IMR-90 (cell line): ENCODE measurements at regions not wholly inside any gene's neighbourhood (a gene's known extent, or its start where the extent isn't known, plus 50 kb on each side); places are given as distances from the start of the nearest gene placed in this dataset.

ENCODE experiments used
- ATAC-seq: fragments of 200-7000 bp; cut with Tn5 transposase; 2 replicates; pipeline ENCODE4 v1.9.1; 2020; ENCODE audit warnings: low read depth, mild to moderate bottlenecking, moderate library complexity
- BruUV-seq: library from RNA; stranded (reverse); fragments of 400-500 nt; replicated peaks from 2 replicates; lab custom pipeline; 2021; lab: Mats Ljungman, UMichigan
- CTCF ChIA-PET: fragments of 300-600 bp; formaldehyde crosslinking; extraction: SDS; loops from one replicate; lab custom pipeline; 2021; ENCODE audit warnings: antibody characterized with exemption; lab: Yijun Ruan, JAX
- POLR2A ChIA-PET: fragments of 300-600 bp; sonication (Branson Sonifier 250); formaldehyde crosslinking; loops from one replicate; lab custom pipeline; 2022; ENCODE audit warnings: antibody characterized with exemption; ENCODE audit not compliant: unreplicated experiment; lab: Charles Lee
- DNase-seq: peaks from one replicate; pipeline ENCODE4 v3.0.0; 2013
- H2AFZ ChIP-seq: replicated peaks from 2 replicates; pipeline ENCODE3; 2013; ENCODE audit warnings: low read length, mild to moderate bottlenecking; ENCODE audit not compliant: poor library complexity
- H2AK5ac ChIP-seq: 2 replicates; pipeline ENCODE4 v1.6.1; 2013; ENCODE audit warnings: low read depth, low read length, inconsistent platforms
- H2AK9ac ChIP-seq: replicated peaks from 2 replicates; pipeline ENCODE3; 2013; ENCODE audit warnings: mild to moderate bottlenecking, low read depth, low read length, moderate library complexity; ENCODE audit not compliant: poor library complexity
- H2BK120ac ChIP-seq: 2 replicates; pipeline ENCODE4 v1.6.1; 2013; ENCODE audit warnings: low read depth, low read length, inconsistent platforms
- H2BK15ac ChIP-seq: 3 replicates; pipeline ENCODE4 v1.6.1; 2013; ENCODE audit warnings: low read depth, low read length, inconsistent platforms
- H2BK20ac ChIP-seq: 2 replicates; pipeline ENCODE4 v1.6.1; 2013; ENCODE audit warnings: low read depth, mild to moderate bottlenecking, inconsistent platforms, low read length, moderate library complexity
- H2BK5ac ChIP-seq: 2 replicates; pipeline ENCODE4 v1.6.1; 2013; ENCODE audit warnings: mild to moderate bottlenecking, low read depth, low read length, inconsistent platforms; ENCODE audit not compliant: poor library complexity, severe bottlenecking
- H3K14ac ChIP-seq: replicated peaks from 2 replicates; pipeline ENCODE4 v1.6.1; 2013; ENCODE audit warnings: low read depth, low read length, inconsistent platforms
- H3K18ac ChIP-seq: 2 replicates; pipeline ENCODE4 v1.6.1; 2013; ENCODE audit warnings: low read depth, low read length, control low read depth
- H3K23ac ChIP-seq: 2 replicates; pipeline ENCODE4 v1.6.1; 2013; ENCODE audit warnings: low read depth, low read length, inconsistent platforms
- H3K27ac ChIP-seq: 2 replicates; pipeline ENCODE4 v1.5.1; 2013; ENCODE audit warnings: mild to moderate bottlenecking, control low read depth, low read length; ENCODE audit not compliant: insufficient read depth
- H3K27me3 ChIP-seq: 2 replicates; pipeline ENCODE4 v1.6.1; 2013; ENCODE audit warnings: low read length; ENCODE audit not compliant: control insufficient read depth, insufficient read depth
- H3K36me3 ChIP-seq: 2 replicates; pipeline ENCODE4 v1.6.1; 2013; ENCODE audit warnings: low read length, mixed read lengths; ENCODE audit not compliant: control insufficient read depth, insufficient read depth
- H3K4ac ChIP-seq: 2 replicates; pipeline ENCODE4 v1.6.1; 2013; ENCODE audit warnings: low read depth, low read length, inconsistent platforms
- H3K4me1 ChIP-seq: 2 replicates; pipeline ENCODE4 v1.6.1; 2013; ENCODE audit warnings: low read length, mixed read lengths; ENCODE audit not compliant: control insufficient read depth, insufficient read depth
- H3K4me2 ChIP-seq: 2 replicates; pipeline ENCODE4 v1.6.1; 2013; ENCODE audit warnings: low read depth, mild to moderate bottlenecking, control low read depth, low read length, moderate library complexity
- H3K4me3 ChIP-seq: 2 replicates; pipeline ENCODE4 v1.5.1; 2013; ENCODE audit warnings: low read depth, mild to moderate bottlenecking, control low read depth, low read length, moderate library complexity; ENCODE audit not compliant: insufficient read depth
- H3K56ac ChIP-seq: 2 replicates; pipeline ENCODE4 v1.6.1; 2013; ENCODE audit warnings: low read length, inconsistent platforms; ENCODE audit not compliant: insufficient read depth; ENCODE audit errors: extremely low read depth
- H3K79me1 ChIP-seq, 2 experiments: 2 replicates each; pipeline ENCODE4 v1.6.1; 2013; ENCODE audit warnings: low read length in 2 of 2, inconsistent platforms in 1 of 2, low read depth in 1 of 2
- H3K9ac ChIP-seq: 2 replicates; pipeline ENCODE4 v1.6.1; 2013; ENCODE audit warnings: low read depth, low read length, control low read depth
- H3K9me1 ChIP-seq: 2 replicates; pipeline ENCODE4 v1.6.1; 2013; ENCODE audit warnings: low read length, inconsistent platforms; ENCODE audit not compliant: insufficient read depth
- H3K9me3 ChIP-seq: 2 replicates; pipeline ENCODE4 v1.6.1; 2013; ENCODE audit warnings: low read length; ENCODE audit not compliant: control insufficient read depth, insufficient read depth
- H4K20me1 ChIP-seq: 2 replicates; pipeline ENCODE4 v1.6.1; 2013; ENCODE audit warnings: low read length, inconsistent platforms; ENCODE audit not compliant: insufficient read depth
- H4K5ac ChIP-seq: 2 replicates; pipeline ENCODE4 v1.6.1; 2013; ENCODE audit warnings: mild to moderate bottlenecking, low read depth, low read length, control low read depth
- H4K8ac ChIP-seq, 2 experiments: 2 replicates each; pipeline ENCODE4 v1.6.1; 2013; ENCODE audit warnings: low read depth in 2 of 2, low read length in 2 of 2, control low read depth in 1 of 2, inconsistent platforms in 1 of 2
- H4K91ac ChIP-seq: 2 replicates; pipeline ENCODE4 v1.6.1; 2013; ENCODE audit warnings: low read depth, low read length, inconsistent platforms; ENCODE audit not compliant: insufficient read depth
- BHLHE40 ChIP-seq: fragments of 150-350 bp; IDR thresholded peaks from 2 replicates; pipeline ENCODE4 v1.6.1; 2016; ENCODE audit warnings: mild to moderate bottlenecking, low read depth, low read length
- CEBPB ChIP-seq: IDR thresholded peaks from 2 replicates; pipeline ENCODE4 v1.6.1; 2012; ENCODE audit warnings: low read depth, low read length, improper control_type of control experiment
- CHD1 ChIP-seq: IDR thresholded peaks from 2 replicates; pipeline ENCODE4 v1.6.1; 2012; ENCODE audit warnings: low read depth, low read length, improper control_type of control experiment
- FOS ChIP-seq: fragments of 150-350 bp; IDR thresholded peaks from 2 replicates; pipeline ENCODE4 v1.6.1; 2016; ENCODE audit warnings: low read depth, low read length
- MAFK ChIP-seq: IDR thresholded peaks from 2 replicates; pipeline ENCODE4 v1.6.1; 2012; ENCODE audit warnings: low read depth, low read length, improper control_type of control experiment
- MAZ ChIP-seq: IDR thresholded peaks from 2 replicates; pipeline ENCODE4 v1.6.1; 2012; ENCODE audit warnings: low read depth, mild to moderate bottlenecking, low read length, improper control_type of control experiment, moderate library complexity, borderline replicate concordance
- MXI1 ChIP-seq: IDR thresholded peaks from 2 replicates; pipeline ENCODE4 v1.6.1; 2012; ENCODE audit warnings: low read depth, mild to moderate bottlenecking, low read length, moderate library complexity, borderline replicate concordance
- NFE2L2 ChIP-seq: fragments of 150-350 bp; IDR thresholded peaks from 2 replicates; pipeline ENCODE4 v1.6.1; 2016; ENCODE audit warnings: low read depth, mild to moderate bottlenecking, low read length
- POLR2A ChIP-seq: IDR thresholded peaks from 2 replicates; pipeline ENCODE4 v1.6.1; 2012; ENCODE audit warnings: mild to moderate bottlenecking, low read depth, low read length
- RAD21 ChIP-seq: IDR thresholded peaks from 2 replicates; pipeline ENCODE4 v1.6.1; 2012; ENCODE audit warnings: low read length, improper control_type of control experiment
- RCOR1 ChIP-seq: IDR thresholded peaks from 2 replicates; pipeline ENCODE4 v1.6.1; 2012; ENCODE audit warnings: mild to moderate bottlenecking, low read length, improper control_type of control experiment; ENCODE audit not compliant: insufficient replicate concordance
- RFX5 ChIP-seq: IDR thresholded peaks from 2 replicates; pipeline ENCODE4 v1.8.0; 2012; ENCODE audit warnings: low read depth, mild to moderate bottlenecking, low read length, moderate library complexity
- SMC3 ChIP-seq: fragments of 150-350 bp; IDR thresholded peaks from 2 replicates; pipeline ENCODE4 v1.6.1; 2016; ENCODE audit warnings: low read depth, mild to moderate bottlenecking, antibody characterized with exemption, low read length, moderate library complexity
- WGBS, 2 experiments: methylation state at CpG; one replicate each; pipeline versions ENCODE4 v1.1.5 to v1.1.7; 2013; ENCODE audit warnings: missing lambda C conversion rate in 2 of 2; ENCODE audit not compliant: insufficient read length in 1 of 2; ENCODE audit errors: extremely low coverage in 2 of 2; 5-methylcytosine and 5-hydroxymethylcytosine counted together
- dilution Hi-C: fragments of 300-500 bp; cut with HindIII; formaldehyde crosslinking; loops from one replicate; pipeline ENCODE4 v1.14.3; 2018; ENCODE audit warnings: low sequenced_read_pairs; ENCODE audit not compliant: unreplicated experiment
- in situ Hi-C: fragments of 300-500 bp; cut with MboI; formaldehyde crosslinking; loops from 3 replicates; pipeline ENCODE4 v1.14.3; 2019; ENCODE audit warnings: low sequenced_read_pairs, inconsistent platforms, mixed read lengths
- intact Hi-C: fragments of 100-400 bp; cut with micrococcal nuclease; formaldehyde crosslinking; loops from 2 replicates; pipeline ENCODE4 v1.10.0; 2022
- TF ChIP-seq, protein P1 (sequence below): conservative IDR thresholded peaks from 2 replicates; pipeline ENCODE4 v1.5.1; 2012; ENCODE audit warnings: mild to moderate bottlenecking, low read depth, low read length, improper control_type of control experiment
- TF ChIP-seq, protein P2 (sequence below): fragments of 150-350 bp; IDR thresholded peaks from 2 replicates; pipeline ENCODE4 v1.6.1; 2017; ENCODE audit warnings: mild to moderate bottlenecking, antibody characterized with exemption, low read length, low read depth
- TF ChIP-seq, protein P3 (sequence below): fragments of 150-350 bp; IDR thresholded peaks from 2 replicates; pipeline ENCODE4 v1.6.1; 2016; ENCODE audit warnings: low read depth, mild to moderate bottlenecking, low read length, moderate library complexity, borderline replicate concordance

DNA sequence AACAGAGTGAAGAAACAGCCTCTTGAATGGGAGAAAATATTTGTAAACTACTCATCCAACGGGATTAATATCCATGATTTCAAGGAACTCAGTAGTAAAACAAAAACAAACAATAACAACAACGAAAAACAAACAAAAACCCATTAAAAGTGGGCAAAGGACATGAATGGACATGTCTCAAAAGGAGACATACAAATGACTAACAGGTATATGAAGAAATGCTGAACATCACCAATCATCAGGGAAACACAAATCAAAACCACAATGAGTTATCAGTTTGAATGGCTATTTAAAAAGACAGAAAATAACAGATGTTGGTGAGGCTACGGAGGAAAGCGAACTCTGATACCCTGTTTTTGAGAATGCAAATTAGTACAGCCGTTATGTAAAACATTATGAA, 224.8 kb upstream of the NRXN1 start:
- Histone ChIP-seq H3K18ac (no peak overlapping the region), H3K4ac (no peak overlapping the region), H2BK120ac (no peak overlapping the region), H3K27ac (no peak overlapping the region), H3K9me3 (no peaks in the 10 kb centered on the region), H3K14ac (no peak overlapping the region), H3K23ac (no peak overlapping the region), H2BK5ac (no peak overlapping the region), H3K4me1 (no peaks in the 10 kb centered on the region), H2AFZ (no peak overlapping the region), H2AK5ac (no peak overlapping the region), H4K20me1 (no peaks in the 10 kb centered on the region), H3K9me1 (no peaks in the 10 kb centered on the region), H3K9ac (no peak overlapping the region), H4K8ac (no peak overlapping the region), H2BK20ac (no peak overlapping the region), H3K4me2 (no peak overlapping the region), H2AK9ac (no peak overlapping the region), H3K36me3 (no peaks in the 10 kb centered on the region), H4K91ac (no peak overlapping the region), H3K27me3 (no peaks in the 10 kb centered on the region), H3K4me3 (no peak overlapping the region), H4K5ac (no peak overlapping the region), H3K56ac (no peak overlapping the region), H3K79me1 (no peaks in the 10 kb centered on the region), H2BK15ac (no peak overlapping the region)
- ChIA-PET POLR2A (no interaction called here), CTCF (no interaction called here)
- no TSS peak for BruUV-seq
- WGBS, 2 experiments: no CpG with 5 or more reads among the region's 5 CpGs
- TF ChIP-seq MAFK (no peak), BHLHE40 (no peak), CHD1 (no peak), MXI1 (no peak), FOS (no peak), RFX5 (no peak), RCOR1 (no peak), RAD21 (no peak), SMC3 (no peak), NFE2L2 (no peak), MAZ (no peak), CEBPB (no peak), POLR2A (no peak)
- TF ChIP-seq, protein P1, sequence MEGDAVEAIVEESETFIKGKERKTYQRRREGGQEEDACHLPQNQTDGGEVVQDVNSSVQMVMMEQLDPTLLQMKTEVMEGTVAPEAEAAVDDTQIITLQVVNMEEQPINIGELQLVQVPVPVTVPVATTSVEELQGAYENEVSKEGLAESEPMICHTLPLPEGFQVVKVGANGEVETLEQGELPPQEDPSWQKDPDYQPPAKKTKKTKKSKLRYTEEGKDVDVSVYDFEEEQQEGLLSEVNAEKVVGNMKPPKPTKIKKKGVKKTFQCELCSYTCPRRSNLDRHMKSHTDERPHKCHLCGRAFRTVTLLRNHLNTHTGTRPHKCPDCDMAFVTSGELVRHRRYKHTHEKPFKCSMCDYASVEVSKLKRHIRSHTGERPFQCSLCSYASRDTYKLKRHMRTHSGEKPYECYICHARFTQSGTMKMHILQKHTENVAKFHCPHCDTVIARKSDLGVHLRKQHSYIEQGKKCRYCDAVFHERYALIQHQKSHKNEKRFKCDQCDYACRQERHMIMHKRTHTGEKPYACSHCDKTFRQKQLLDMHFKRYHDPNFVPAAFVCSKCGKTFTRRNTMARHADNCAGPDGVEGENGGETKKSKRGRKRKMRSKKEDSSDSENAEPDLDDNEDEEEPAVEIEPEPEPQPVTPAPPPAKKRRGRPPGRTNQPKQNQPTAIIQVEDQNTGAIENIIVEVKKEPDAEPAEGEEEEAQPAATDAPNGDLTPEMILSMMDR: no peak
- TF ChIP-seq, protein P2, sequence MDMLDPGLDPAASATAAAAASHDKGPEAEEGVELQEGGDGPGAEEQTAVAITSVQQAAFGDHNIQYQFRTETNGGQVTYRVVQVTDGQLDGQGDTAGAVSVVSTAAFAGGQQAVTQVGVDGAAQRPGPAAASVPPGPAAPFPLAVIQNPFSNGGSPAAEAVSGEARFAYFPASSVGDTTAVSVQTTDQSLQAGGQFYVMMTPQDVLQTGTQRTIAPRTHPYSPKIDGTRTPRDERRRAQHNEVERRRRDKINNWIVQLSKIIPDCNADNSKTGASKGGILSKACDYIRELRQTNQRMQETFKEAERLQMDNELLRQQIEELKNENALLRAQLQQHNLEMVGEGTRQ: no peak
- TF ChIP-seq, protein P3, sequence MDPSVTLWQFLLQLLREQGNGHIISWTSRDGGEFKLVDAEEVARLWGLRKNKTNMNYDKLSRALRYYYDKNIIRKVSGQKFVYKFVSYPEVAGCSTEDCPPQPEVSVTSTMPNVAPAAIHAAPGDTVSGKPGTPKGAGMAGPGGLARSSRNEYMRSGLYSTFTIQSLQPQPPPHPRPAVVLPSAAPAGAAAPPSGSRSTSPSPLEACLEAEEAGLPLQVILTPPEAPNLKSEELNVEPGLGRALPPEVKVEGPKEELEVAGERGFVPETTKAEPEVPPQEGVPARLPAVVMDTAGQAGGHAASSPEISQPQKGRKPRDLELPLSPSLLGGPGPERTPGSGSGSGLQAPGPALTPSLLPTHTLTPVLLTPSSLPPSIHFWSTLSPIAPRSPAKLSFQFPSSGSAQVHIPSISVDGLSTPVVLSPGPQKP: no peak
- intact Hi-C loops: no loop called here
- no peak for DNase-seq
- dilution Hi-C loops: no loop called here
- no peak for ATAC-seq
- in situ Hi-C loops: no loop called here
